ENCODE measurements at regions not wholly inside any gene's neighbourhood (a gene's known extent, or its start where the extent isn't known, plus 50 kb on each side); places are given as distances from the start of the nearest gene placed in this dataset.

GRCh38 chr15:39444735-39445470 is 136.0 kb upstream of the THBS1 start:
- no peak for DNase-seq

- peak; percentile 21 for DNase-seq
These were observed 134.9 kb upstream of the THBS1 start for GRCh38 chr15:39445931-39446330.

- DNase-seq: peak; percentile 49
These were observed 133.5 kb upstream of the THBS1 start for GRCh38 chr15:39447346-39447745.

- DNase-seq: no peak
These were observed 133.0 kb upstream of the THBS1 start for GRCh38 chr15:39447881-39448280.

GRCh38 chr15:39448409-39448808 is 132.5 kb upstream of the THBS1 start:
- DNase-seq: no peak

- DNase-seq: no peak
These were observed 129.7 kb upstream of the THBS1 start for GRCh38 chr15:39451121-39451688.

- DNase-seq: no peak
These were observed 129.0 kb upstream of the THBS1 start for GRCh38 chr15:39451871-39452270.

GRCh38 chr15:39453620-39454019 is 127.3 kb upstream of the THBS1 start:
- DNase-seq: peak; percentile 25

- peak; percentile 76 for DNase-seq
These were observed 126.5 kb upstream of the THBS1 start for GRCh38 chr15:39454189-39454986.

GRCh38 chr15:39455471-39455991 is 125.3 kb upstream of the THBS1 start:
- peak; percentile 97 for DNase-seq

- DNase-seq: peak; percentile 34
These were observed 124.7 kb upstream of the THBS1 start for GRCh38 chr15:39456159-39456558.

GRCh38 chr15:39456582-39457330 is 124.1 kb upstream of the THBS1 start:
- no peak for DNase-seq

GRCh38 chr15:39458131-39458530 is 122.7 kb upstream of the THBS1 start:
- no peak for DNase-seq

- DNase-seq: no peak
These were observed 121.3 kb upstream of the THBS1 start for GRCh38 chr15:39459548-39459947.

GRCh38 chr15:39460748-39461147 is 120.1 kb upstream of the THBS1 start:
- no peak for DNase-seq

- DNase-seq: peak; percentile 10
These were observed 119.2 kb upstream of the THBS1 start for GRCh38 chr15:39461536-39462130.

GRCh38 chr15:39462691-39463090 is 118.2 kb upstream of the THBS1 start:
- no peak for DNase-seq

- DNase-seq: no peak
These were observed 114.8 kb upstream of the THBS1 start for GRCh38 chr15:39465843-39466749.

GRCh38 chr15:39466750-39467105 is 114.2 kb upstream of the THBS1 start:
- no peak for DNase-seq

GRCh38 chr15:39468331-39468730 is 112.5 kb upstream of the THBS1 start:
- DNase-seq: no peak

- no peak for DNase-seq
These were observed 112.1 kb upstream of the THBS1 start for GRCh38 chr15:39468828-39469227.
